C4-2B (cell line): ENCODE measurements at regions not wholly inside any gene's neighbourhood (a gene's known extent, or its start where the extent isn't known, plus 50 kb on each side); places are given as distances from the start of the nearest gene placed in this dataset.
"Not testable (repeated sequence)": the region's sequence is repeated elsewhere in the genome, so short reads cannot be mapped to it uniquely, and the experiment has no call there.

Experiments
- H3K27ac ChIP-seq: fragments of 450-650 bp; 2 replicates; pipeline ENCODE4 v1.5.1; 2017
- CTCF ChIP-seq: fragments of 450-650 bp; conservative IDR thresholded peaks from 2 replicates; pipeline ENCODE4 v1.5.1; 2017; ENCODE audit warnings: mild to moderate bottlenecking
- ZFX ChIP-seq: fragments of 450-650 bp; IDR thresholded peaks from 2 replicates; pipeline ENCODE4 v1.6.1; 2017

DNA sequence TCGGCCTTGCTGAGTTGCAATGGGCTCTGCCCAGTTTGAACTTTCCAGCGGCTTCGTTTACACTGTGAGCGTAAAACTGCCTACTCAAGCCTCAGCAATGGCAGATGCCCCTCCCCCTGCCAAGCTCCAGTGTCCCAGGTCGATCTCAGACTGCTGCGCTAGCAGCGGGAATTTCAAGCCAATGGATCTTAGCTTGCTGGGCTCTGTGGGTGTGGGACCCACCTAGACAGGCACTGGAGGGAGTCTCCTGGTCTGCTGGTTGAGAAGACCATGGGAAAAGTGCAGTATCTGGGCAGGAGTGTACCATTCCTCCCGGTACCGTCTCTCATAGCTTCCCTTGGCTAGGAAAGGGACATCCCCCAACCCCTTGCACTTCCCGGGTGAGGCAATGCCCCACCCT is 88.2 kb downstream of the KLHL28 start:
- H3K27ac ChIP-seq, result no peak overlapping the region
- TF ChIP-seq CTCF, result no peak
- no peak for TF ChIP-seq ZFX

- TF ChIP-seq CTCF (no peak), ZFX (no peak)
- H3K27ac ChIP-seq, result no peak overlapping the region
These were observed 95.0 kb downstream of the KLHL28 start for GRCh38 chr14:44866770-44867169.

DNA sequence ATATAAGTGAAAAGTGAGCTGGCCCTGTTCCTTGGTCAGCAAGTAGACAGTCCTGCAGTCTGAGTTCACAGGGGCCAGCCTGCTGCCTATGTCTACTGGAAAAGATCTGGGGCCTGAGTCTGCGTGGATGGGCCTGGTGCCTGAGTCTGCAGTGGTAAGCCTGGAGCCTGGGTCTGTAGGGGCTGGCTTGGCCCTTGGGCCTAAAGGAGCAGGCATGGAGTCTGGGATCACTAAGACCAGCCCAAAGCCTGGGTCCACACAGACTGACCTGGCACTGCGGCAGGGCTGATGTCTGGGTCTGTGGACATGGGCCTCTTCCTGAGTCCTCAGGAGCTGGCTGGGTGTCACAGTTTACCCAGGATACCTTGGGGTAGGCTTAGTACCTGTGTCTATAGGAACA is 95.4 kb downstream of the KLHL28 start:
- no peak for TF ChIP-seq CTCF
- TF ChIP-seq ZFX, result no peak
- H3K27ac ChIP-seq, result no peak overlapping the region

- no peak overlapping the region for H3K27ac ChIP-seq
- TF ChIP-seq CTCF, result no peak
- TF ChIP-seq ZFX, result no peak
These were observed 98.5 kb downstream of the KLHL28 start for GRCh38 chr14:44863271-44863670.

GRCh38 chr14:44854114-44854513 is 107.6 kb downstream of the KLHL28 start:
- no peak for TF ChIP-seq CTCF
- TF ChIP-seq ZFX, result no peak
- no peak overlapping the region for H3K27ac ChIP-seq

- no peak overlapping the region for H3K27ac ChIP-seq
- TF ChIP-seq ZFX (no peak), CTCF (no peak)
These were observed 114.0 kb downstream of the KLHL28 start for GRCh38 chr14:44847526-44848309.

- H3K27ac ChIP-seq, result no peak overlapping the region
- TF ChIP-seq ZFX, result no peak
- TF ChIP-seq CTCF, result peak; percentile 98
These were observed 115.4 kb downstream of the KLHL28 start for GRCh38 chr14:44846232-44846824.

DNA sequence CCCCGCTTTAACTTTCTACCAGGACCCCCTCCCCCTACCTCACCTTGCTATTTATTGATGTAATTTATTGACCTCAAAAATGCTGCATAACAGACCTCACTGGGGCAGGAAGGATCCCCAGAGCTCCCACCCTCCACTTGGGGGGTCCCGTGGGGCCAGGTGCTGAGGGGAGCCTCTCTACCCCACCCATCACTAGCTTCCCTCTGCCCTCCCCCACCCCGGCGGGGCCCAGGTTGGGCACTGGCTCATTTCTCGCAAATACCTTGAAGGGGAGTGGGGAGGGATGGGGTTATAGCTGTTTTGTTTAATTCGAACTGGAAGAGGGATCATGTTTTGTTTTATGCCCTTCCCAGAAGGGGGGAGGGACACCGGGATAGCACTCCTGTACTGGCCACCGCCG is 125.8 kb downstream of the KLHL28 start:
- H3K27ac ChIP-seq, result not testable (repeated sequence)
